IMR-90 (cell line): ENCODE measurements at regions not wholly inside any gene's neighbourhood (a gene's known extent, or its start where the extent isn't known, plus 50 kb on each side); places are given as distances from the start of the nearest gene placed in this dataset.

ENCODE experiments used
- ATAC-seq: fragments of 200-7000 bp; cut with Tn5 transposase; 2 replicates; pipeline ENCODE4 v1.9.1; 2020; ENCODE audit warnings: low read depth, mild to moderate bottlenecking, moderate library complexity
- BruUV-seq: library from RNA; stranded (reverse); fragments of 400-500 nt; replicated peaks from 2 replicates; lab custom pipeline; 2021; lab: Mats Ljungman, UMichigan
- CTCF ChIA-PET: fragments of 300-600 bp; formaldehyde crosslinking; extraction: SDS; loops from one replicate; lab custom pipeline; 2021; ENCODE audit warnings: antibody characterized with exemption; lab: Yijun Ruan, JAX
- POLR2A ChIA-PET: fragments of 300-600 bp; sonication (Branson Sonifier 250); formaldehyde crosslinking; loops from one replicate; lab custom pipeline; 2022; ENCODE audit warnings: antibody characterized with exemption; ENCODE audit not compliant: unreplicated experiment; lab: Charles Lee
- DNase-seq: peaks from one replicate; pipeline ENCODE4 v3.0.0; 2013
- H2AFZ ChIP-seq: replicated peaks from 2 replicates; pipeline ENCODE3; 2013; ENCODE audit warnings: low read length, mild to moderate bottlenecking; ENCODE audit not compliant: poor library complexity
- H2AK5ac ChIP-seq: 2 replicates; pipeline ENCODE4 v1.6.1; 2013; ENCODE audit warnings: low read depth, low read length, inconsistent platforms
- H2AK9ac ChIP-seq: replicated peaks from 2 replicates; pipeline ENCODE3; 2013; ENCODE audit warnings: mild to moderate bottlenecking, low read depth, low read length, moderate library complexity; ENCODE audit not compliant: poor library complexity
- H2BK120ac ChIP-seq: 2 replicates; pipeline ENCODE4 v1.6.1; 2013; ENCODE audit warnings: low read depth, low read length, inconsistent platforms
- H2BK15ac ChIP-seq: 3 replicates; pipeline ENCODE4 v1.6.1; 2013; ENCODE audit warnings: low read depth, low read length, inconsistent platforms
- H2BK20ac ChIP-seq: 2 replicates; pipeline ENCODE4 v1.6.1; 2013; ENCODE audit warnings: low read depth, mild to moderate bottlenecking, inconsistent platforms, low read length, moderate library complexity
- H2BK5ac ChIP-seq: 2 replicates; pipeline ENCODE4 v1.6.1; 2013; ENCODE audit warnings: mild to moderate bottlenecking, low read depth, low read length, inconsistent platforms; ENCODE audit not compliant: poor library complexity, severe bottlenecking
- H3K14ac ChIP-seq: replicated peaks from 2 replicates; pipeline ENCODE4 v1.6.1; 2013; ENCODE audit warnings: low read depth, low read length, inconsistent platforms
- H3K18ac ChIP-seq: 2 replicates; pipeline ENCODE4 v1.6.1; 2013; ENCODE audit warnings: low read depth, low read length, control low read depth
- H3K23ac ChIP-seq: 2 replicates; pipeline ENCODE4 v1.6.1; 2013; ENCODE audit warnings: low read depth, low read length, inconsistent platforms
- H3K27ac ChIP-seq: 2 replicates; pipeline ENCODE4 v1.5.1; 2013; ENCODE audit warnings: mild to moderate bottlenecking, control low read depth, low read length; ENCODE audit not compliant: insufficient read depth
- H3K27me3 ChIP-seq: 2 replicates; pipeline ENCODE4 v1.6.1; 2013; ENCODE audit warnings: low read length; ENCODE audit not compliant: control insufficient read depth, insufficient read depth
- H3K36me3 ChIP-seq: 2 replicates; pipeline ENCODE4 v1.6.1; 2013; ENCODE audit warnings: low read length, mixed read lengths; ENCODE audit not compliant: control insufficient read depth, insufficient read depth
- H3K4ac ChIP-seq: 2 replicates; pipeline ENCODE4 v1.6.1; 2013; ENCODE audit warnings: low read depth, low read length, inconsistent platforms
- H3K4me1 ChIP-seq: 2 replicates; pipeline ENCODE4 v1.6.1; 2013; ENCODE audit warnings: low read length, mixed read lengths; ENCODE audit not compliant: control insufficient read depth, insufficient read depth
- H3K4me2 ChIP-seq: 2 replicates; pipeline ENCODE4 v1.6.1; 2013; ENCODE audit warnings: low read depth, mild to moderate bottlenecking, control low read depth, low read length, moderate library complexity
- H3K4me3 ChIP-seq: 2 replicates; pipeline ENCODE4 v1.5.1; 2013; ENCODE audit warnings: low read depth, mild to moderate bottlenecking, control low read depth, low read length, moderate library complexity; ENCODE audit not compliant: insufficient read depth
- H3K56ac ChIP-seq: 2 replicates; pipeline ENCODE4 v1.6.1; 2013; ENCODE audit warnings: low read length, inconsistent platforms; ENCODE audit not compliant: insufficient read depth; ENCODE audit errors: extremely low read depth
- H3K79me1 ChIP-seq, 2 experiments: 2 replicates each; pipeline ENCODE4 v1.6.1; 2013; ENCODE audit warnings: low read length in 2 of 2, inconsistent platforms in 1 of 2, low read depth in 1 of 2
- H3K9ac ChIP-seq: 2 replicates; pipeline ENCODE4 v1.6.1; 2013; ENCODE audit warnings: low read depth, low read length, control low read depth
- H3K9me1 ChIP-seq: 2 replicates; pipeline ENCODE4 v1.6.1; 2013; ENCODE audit warnings: low read length, inconsistent platforms; ENCODE audit not compliant: insufficient read depth
- H3K9me3 ChIP-seq: 2 replicates; pipeline ENCODE4 v1.6.1; 2013; ENCODE audit warnings: low read length; ENCODE audit not compliant: control insufficient read depth, insufficient read depth
- H4K20me1 ChIP-seq: 2 replicates; pipeline ENCODE4 v1.6.1; 2013; ENCODE audit warnings: low read length, inconsistent platforms; ENCODE audit not compliant: insufficient read depth
- H4K5ac ChIP-seq: 2 replicates; pipeline ENCODE4 v1.6.1; 2013; ENCODE audit warnings: mild to moderate bottlenecking, low read depth, low read length, control low read depth
- H4K8ac ChIP-seq, 2 experiments: 2 replicates each; pipeline ENCODE4 v1.6.1; 2013; ENCODE audit warnings: low read depth in 2 of 2, low read length in 2 of 2, control low read depth in 1 of 2, inconsistent platforms in 1 of 2
- H4K91ac ChIP-seq: 2 replicates; pipeline ENCODE4 v1.6.1; 2013; ENCODE audit warnings: low read depth, low read length, inconsistent platforms; ENCODE audit not compliant: insufficient read depth
- BHLHE40 ChIP-seq: fragments of 150-350 bp; IDR thresholded peaks from 2 replicates; pipeline ENCODE4 v1.6.1; 2016; ENCODE audit warnings: mild to moderate bottlenecking, low read depth, low read length
- POLR2A ChIP-seq: IDR thresholded peaks from 2 replicates; pipeline ENCODE4 v1.6.1; 2012; ENCODE audit warnings: mild to moderate bottlenecking, low read depth, low read length
- RCOR1 ChIP-seq: IDR thresholded peaks from 2 replicates; pipeline ENCODE4 v1.6.1; 2012; ENCODE audit warnings: mild to moderate bottlenecking, low read length, improper control_type of control experiment; ENCODE audit not compliant: insufficient replicate concordance
- RFX5 ChIP-seq: IDR thresholded peaks from 2 replicates; pipeline ENCODE4 v1.8.0; 2012; ENCODE audit warnings: low read depth, mild to moderate bottlenecking, low read length, moderate library complexity
- USF2 ChIP-seq: fragments of 150-350 bp; IDR thresholded peaks from 2 replicates; pipeline ENCODE4 v1.6.1; 2017; ENCODE audit warnings: mild to moderate bottlenecking, antibody characterized with exemption, low read length, low read depth
- WGBS, 2 experiments: methylation state at CpG; one replicate each; pipeline versions ENCODE4 v1.1.5 to v1.1.7; 2013; ENCODE audit warnings: missing lambda C conversion rate in 2 of 2; ENCODE audit not compliant: insufficient read length in 1 of 2; ENCODE audit errors: extremely low coverage in 2 of 2; 5-methylcytosine and 5-hydroxymethylcytosine counted together
- dilution Hi-C: fragments of 300-500 bp; cut with HindIII; formaldehyde crosslinking; loops from one replicate; pipeline ENCODE4 v1.14.3; 2018; ENCODE audit warnings: low sequenced_read_pairs; ENCODE audit not compliant: unreplicated experiment
- in situ Hi-C: fragments of 300-500 bp; cut with MboI; formaldehyde crosslinking; loops from 3 replicates; pipeline ENCODE4 v1.14.3; 2019; ENCODE audit warnings: low sequenced_read_pairs, inconsistent platforms, mixed read lengths
- intact Hi-C: fragments of 100-400 bp; cut with micrococcal nuclease; formaldehyde crosslinking; loops from 2 replicates; pipeline ENCODE4 v1.10.0; 2022
- TF ChIP-seq, protein P1 (sequence below): conservative IDR thresholded peaks from 2 replicates; pipeline ENCODE4 v1.5.1; 2012; ENCODE audit warnings: mild to moderate bottlenecking, low read depth, low read length, improper control_type of control experiment

DNA sequence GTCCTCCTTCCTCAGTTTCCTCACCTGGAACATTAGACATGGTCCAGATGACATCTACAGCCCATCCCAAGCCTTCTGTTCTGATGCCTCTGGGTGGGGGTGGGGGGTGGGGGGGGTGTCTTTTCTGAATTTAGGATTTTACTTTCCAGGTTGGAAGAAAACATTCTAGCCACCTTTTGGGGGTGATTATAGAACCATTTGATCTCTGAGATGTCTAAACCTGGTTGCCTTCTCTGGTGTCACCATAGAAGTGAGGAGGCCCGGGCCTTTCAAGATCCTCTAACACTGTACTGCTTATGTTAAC lies 411.0 kb upstream of the ZMIZ1 start:
- ATAC-seq (no peak), DNase-seq (no peak)
- Histone ChIP-seq H2AK9ac (no peak overlapping the region), H2AFZ (peak overlapping the region; percentile 23), H4K91ac (no peak overlapping the region), H3K9ac (no peak overlapping the region), H2AK5ac (no peak overlapping the region), H3K23ac (no peak overlapping the region), H3K4ac (no peak overlapping the region), H2BK20ac (no peak overlapping the region), H3K4me3 (no peak overlapping the region), H4K8ac (no peak overlapping the region), H2BK15ac (no peak overlapping the region), H3K4me1 (0 out of 2 replicates have a peak, but pooled peaks cover 2% of the 10 kb centered on the region), H3K56ac (no peak overlapping the region), H3K27ac (no peak overlapping the region), H3K36me3 (no peaks in the 10 kb centered on the region), H3K4me2 (no peak overlapping the region), H3K79me1 (no peaks in the 10 kb centered on the region), H3K14ac (no peak overlapping the region), H2BK120ac (no peak overlapping the region), H3K18ac (no peak overlapping the region), H3K9me3 (no peaks in the 10 kb centered on the region), H4K20me1 (no peaks in the 10 kb centered on the region), H3K9me1 (no peaks in the 10 kb centered on the region; the same call in 1 of the 2 replicates), H4K5ac (no peak overlapping the region), H3K27me3 (peaks cover 5% of the 10 kb centered on the region; the same call in 1 of the 2 replicates), H2BK5ac (no peak overlapping the region)
- dilution Hi-C loops: no loop called here
- no CpG with 5 or more reads among the region's 1 CpG for WGBS, 2 experiments
- no TSS peak for BruUV-seq
- ChIA-PET POLR2A (no interaction called here), CTCF (interaction anchor here (0.6 to 1.5 kb wide), 7 partner anchors 8 to 447 kb away, joined by 3 to 5 read pairs (median 3); no protein-coding TSS in a partner anchor)
- TF ChIP-seq USF2 (no peak), BHLHE40 (no peak), RFX5 (no peak), POLR2A (no peak), RCOR1 (no peak)
- TF ChIP-seq, protein P1, sequence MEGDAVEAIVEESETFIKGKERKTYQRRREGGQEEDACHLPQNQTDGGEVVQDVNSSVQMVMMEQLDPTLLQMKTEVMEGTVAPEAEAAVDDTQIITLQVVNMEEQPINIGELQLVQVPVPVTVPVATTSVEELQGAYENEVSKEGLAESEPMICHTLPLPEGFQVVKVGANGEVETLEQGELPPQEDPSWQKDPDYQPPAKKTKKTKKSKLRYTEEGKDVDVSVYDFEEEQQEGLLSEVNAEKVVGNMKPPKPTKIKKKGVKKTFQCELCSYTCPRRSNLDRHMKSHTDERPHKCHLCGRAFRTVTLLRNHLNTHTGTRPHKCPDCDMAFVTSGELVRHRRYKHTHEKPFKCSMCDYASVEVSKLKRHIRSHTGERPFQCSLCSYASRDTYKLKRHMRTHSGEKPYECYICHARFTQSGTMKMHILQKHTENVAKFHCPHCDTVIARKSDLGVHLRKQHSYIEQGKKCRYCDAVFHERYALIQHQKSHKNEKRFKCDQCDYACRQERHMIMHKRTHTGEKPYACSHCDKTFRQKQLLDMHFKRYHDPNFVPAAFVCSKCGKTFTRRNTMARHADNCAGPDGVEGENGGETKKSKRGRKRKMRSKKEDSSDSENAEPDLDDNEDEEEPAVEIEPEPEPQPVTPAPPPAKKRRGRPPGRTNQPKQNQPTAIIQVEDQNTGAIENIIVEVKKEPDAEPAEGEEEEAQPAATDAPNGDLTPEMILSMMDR: no peak
- in situ Hi-C loops: loop anchor here (10.0 kb wide), 1 partner anchor 603 kb away; no protein-coding TSS in a partner anchor
- intact Hi-C loops: loop anchor here (1.0 to 5.0 kb wide), 5 partner anchors 33 to 611 kb away; partner anchors contain the start of gene ZMIZ1
